ENCODE measurements at regions not wholly inside any gene's neighbourhood (a gene's known extent, or its start where the extent isn't known, plus 50 kb on each side); places are given as distances from the start of the nearest gene placed in this dataset.
"Not testable (repeated sequence)": the region's sequence is repeated elsewhere in the genome, so short reads cannot be mapped to it uniquely, and the experiment has no call there.

- FAIRE-seq (no peak), DNase-seq (ENCODE audit: insufficient read length, low spot score) (no peak)
Measured at GRCh38 chr4:31793907-31794306, 1073.7 kb downstream of the PCDH7 start.

- FAIRE-seq; DNase-seq (ENCODE audit: insufficient read length, low spot score): not testable (repeated sequence)
Measured at GRCh38 chr4:31797052-31797451, 1076.9 kb downstream of the PCDH7 start.

DNA sequence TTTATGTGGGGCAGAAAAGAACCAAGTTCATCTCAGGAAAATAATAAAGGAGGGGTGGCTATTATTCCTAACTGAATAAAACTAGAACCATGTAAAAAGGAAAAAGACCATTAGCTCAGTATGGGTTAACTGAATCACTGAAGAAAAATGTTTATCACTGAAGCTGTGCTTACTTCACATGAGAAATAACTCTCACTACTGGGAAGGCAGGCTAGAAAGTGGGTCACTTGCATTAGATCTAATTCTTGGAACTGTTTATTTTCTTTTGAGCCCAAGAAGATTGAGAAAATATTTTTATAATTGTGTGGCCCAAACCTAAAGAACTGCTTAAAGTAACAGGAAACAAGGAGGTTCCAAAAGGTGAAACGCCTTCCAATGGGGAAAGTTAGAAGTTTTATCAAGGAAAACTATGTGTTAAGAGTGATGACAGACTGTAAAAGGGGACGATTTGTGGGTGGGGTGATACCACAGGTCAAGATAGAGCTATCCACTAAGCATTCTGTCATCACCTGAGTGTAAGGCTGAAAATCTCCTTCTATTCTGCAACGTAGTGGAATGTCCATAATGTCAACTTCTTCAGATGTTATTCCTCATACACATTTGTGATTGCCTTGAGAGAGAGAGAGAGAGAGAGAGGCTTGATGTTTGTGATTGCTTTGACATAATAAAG, 1083.5 kb downstream of the PCDH7 start:
- DNase-seq (ENCODE audit: insufficient read length, low spot score) (no peak), FAIRE-seq (no peak)

DNA sequence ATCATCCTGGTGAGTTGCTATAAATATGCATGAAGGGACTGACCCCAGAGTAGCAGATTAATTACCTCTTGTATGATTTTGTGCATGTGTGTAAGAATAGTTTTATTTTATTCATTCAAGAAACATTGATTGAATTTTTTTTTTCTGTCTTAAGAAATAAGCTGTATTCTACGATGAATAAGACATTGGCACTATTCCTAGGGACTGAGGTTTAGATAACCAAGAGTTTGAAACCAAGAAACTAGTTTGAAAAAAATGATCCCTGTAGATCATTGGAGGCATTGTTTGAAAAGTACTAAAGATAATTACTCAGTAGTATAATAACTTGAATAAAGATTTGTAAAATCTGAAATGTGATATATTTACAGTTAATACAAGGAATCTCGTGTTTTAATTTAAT, 1086.9 kb downstream of the PCDH7 start:
- DNase-seq (ENCODE audit: insufficient read length, low spot score) (no peak), FAIRE-seq (no peak)

GRCh38 chr4:31844350-31844749, 1124.2 kb downstream of the PCDH7 start:
- DNase-seq (ENCODE audit: insufficient read length, low spot score) (no peak), FAIRE-seq (no peak)

DNA sequence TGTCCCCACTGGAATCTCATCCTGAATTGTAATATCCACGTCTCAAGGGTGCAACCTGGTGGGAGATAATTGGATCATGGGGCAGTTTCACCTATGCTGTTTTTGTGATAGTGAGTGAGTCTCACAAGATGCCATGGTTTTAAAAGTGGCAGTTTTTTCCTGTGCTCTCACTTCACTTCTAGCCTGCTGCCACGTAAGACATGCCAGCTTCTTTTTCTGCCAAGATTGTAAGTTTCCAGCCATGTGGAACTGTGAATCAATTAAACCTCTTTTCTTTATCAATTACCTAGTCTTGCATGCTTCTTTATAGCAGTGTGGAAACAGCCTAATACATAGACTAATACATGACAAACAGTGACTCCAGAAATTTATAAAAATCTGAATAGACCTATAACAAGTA, 1131.8 kb downstream of the PCDH7 start:
- DNase-seq (ENCODE audit: insufficient read length, low spot score) (no peak), FAIRE-seq (no peak)

- no peak for DNase-seq (ENCODE audit: insufficient read length, low spot score)
- no peak for FAIRE-seq
Measured at GRCh38 chr4:31877429-31877828, 1157.3 kb downstream of the PCDH7 start.

DNA sequence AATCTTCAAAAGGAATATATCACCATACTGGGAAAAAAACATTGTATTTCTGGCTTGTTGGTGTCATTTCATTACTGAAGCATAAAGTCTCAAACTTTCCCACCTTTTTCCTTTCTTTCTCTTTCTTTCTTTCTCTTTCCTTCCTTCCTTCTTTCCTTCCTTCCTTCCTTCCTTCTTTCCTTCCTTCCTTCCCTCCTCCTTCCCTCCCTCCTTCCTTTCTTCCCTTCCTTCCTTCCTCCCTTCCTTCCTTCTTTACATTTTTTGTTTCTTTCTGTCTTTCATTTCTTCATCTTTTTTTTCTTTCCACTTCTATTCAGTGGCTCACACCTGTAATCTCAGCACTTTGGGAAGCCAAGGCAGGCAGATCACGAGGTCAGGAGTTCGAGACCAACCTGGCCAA, 1160.7 kb downstream of the PCDH7 start:
- FAIRE-seq; DNase-seq (ENCODE audit: insufficient read length, low spot score): not testable (repeated sequence)

- DNase-seq (ENCODE audit: insufficient read length, low spot score) (no peak), FAIRE-seq (no peak)
Measured at GRCh38 chr4:31896349-31896748, 1176.2 kb downstream of the PCDH7 start.

GRCh38 chr4:31905363-31905762, 1185.2 kb downstream of the PCDH7 start:
- FAIRE-seq (no peak), DNase-seq (ENCODE audit: insufficient read length, low spot score) (no peak)

DNA sequence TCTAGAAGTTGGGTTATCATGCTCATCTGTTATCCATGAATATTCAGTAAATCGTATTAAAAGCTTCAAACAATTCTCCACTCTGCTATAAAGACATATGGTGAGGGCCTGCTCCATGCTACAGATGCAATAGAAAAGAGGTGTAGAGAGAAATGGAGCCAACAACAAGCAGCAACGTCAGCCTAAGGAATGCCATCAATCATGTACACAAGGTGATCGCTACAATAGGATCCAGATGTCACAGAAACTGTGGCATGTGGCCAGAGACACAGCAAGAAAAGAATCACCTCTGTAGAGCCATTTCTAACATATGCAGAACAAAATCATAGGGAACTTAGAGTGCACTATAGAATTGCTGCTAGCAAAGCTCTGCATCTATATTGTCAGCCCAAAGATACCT, 1188.1 kb downstream of the PCDH7 start:
- FAIRE-seq (no peak), DNase-seq (ENCODE audit: insufficient read length, low spot score) (no peak)

GRCh38 chr4:31917334-31917733, 1197.2 kb downstream of the PCDH7 start:
- DNase-seq (ENCODE audit: insufficient read length, low spot score) (no peak), FAIRE-seq (no peak)

DNA sequence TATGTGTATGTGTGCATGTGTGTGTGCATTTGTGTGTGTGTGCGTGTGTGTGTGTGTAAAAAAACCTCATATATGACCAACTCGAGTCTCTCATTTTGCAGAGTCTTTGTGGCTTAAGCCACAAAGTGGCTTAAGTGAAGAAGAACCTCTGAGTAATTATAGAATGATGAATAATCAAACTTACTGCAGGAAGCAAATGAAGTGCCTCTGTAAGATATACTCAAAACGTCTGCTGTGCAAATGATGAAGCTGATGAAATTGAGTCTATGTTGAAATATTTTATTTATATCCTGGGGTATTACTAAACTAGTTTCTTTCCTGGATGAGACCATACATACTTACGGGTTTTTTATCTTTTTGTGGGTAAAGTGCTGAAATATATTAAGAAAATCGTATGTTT, 1198.7 kb downstream of the PCDH7 start:
- no peak for FAIRE-seq
- DNase-seq (ENCODE audit: insufficient read length, low spot score), result no peak

DNA sequence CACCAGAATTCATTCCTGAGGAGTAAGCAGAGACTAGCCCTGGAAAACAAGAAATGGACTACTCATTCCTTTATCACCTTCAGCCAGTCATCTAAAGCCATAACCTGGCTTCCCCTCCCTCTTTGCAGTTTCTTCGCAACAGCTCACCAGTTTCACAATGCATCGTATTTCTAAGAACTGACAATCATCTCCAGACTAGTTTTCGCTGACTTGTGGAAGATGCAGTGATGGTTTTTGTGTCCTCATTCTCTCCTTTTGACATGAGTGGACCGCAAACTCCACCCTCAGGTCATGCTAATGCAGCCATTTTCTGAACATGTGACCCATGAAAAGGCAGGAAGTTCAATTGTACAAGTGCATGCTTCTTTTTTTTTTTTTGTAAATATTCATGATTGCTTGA, 1203.5 kb downstream of the PCDH7 start:
- FAIRE-seq (no peak), DNase-seq (ENCODE audit: insufficient read length, low spot score) (no peak)

GRCh38 chr4:31929676-31930345, 1209.6 kb downstream of the PCDH7 start:
- FAIRE-seq, result no peak
- no peak for DNase-seq (ENCODE audit: insufficient read length, low spot score)

GRCh38 chr4:31946456-31946855, 1226.3 kb downstream of the PCDH7 start:
- FAIRE-seq, result no peak
- DNase-seq (ENCODE audit: insufficient read length, low spot score), result no peak

DNA sequence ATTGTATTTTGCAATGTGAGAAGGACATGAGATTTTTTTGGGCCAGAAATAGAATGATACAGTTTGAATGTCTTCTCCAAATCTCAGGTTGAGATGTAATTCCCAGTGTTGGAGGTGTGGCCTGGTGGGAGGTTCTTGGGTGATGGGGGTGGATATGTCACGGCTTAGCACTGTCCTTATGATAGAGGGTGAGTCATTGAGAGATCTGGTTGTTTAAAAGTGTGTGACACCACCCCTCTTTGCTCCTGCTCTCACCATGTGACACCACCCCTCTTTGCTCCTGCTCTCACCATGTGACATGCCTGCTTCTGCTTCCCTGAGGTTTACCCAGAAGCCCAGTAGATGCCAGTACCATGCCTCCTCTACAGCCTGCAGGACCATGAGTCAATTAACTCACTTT, 1226.9 kb downstream of the PCDH7 start:
- FAIRE-seq, result no peak

DNA sequence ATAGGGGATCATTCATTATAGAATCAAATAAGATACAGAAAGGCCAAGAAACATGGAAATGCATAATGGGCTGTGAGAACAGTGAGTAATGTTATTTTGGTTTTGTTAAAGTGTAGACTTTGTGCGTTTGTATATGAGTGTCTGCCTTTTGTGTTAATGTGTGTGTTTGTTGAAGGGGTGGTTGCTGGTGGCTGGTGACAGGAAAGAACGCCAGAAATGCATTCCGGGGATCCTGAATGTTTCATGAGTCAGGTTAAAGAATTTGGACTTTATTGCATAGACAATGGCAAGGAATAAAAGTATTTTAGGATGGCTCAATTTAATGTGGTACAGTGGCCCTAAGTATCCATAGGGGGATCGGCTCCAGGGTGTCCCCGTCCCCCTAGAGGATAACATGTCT, 1228.9 kb downstream of the PCDH7 start:
- FAIRE-seq (no peak), DNase-seq (ENCODE audit: insufficient read length, low spot score) (no peak)

More for the DNA sequence above, 1226.9 kb downstream of the PCDH7 start:
- no peak for DNase-seq (ENCODE audit: insufficient read length, low spot score)

DNA sequence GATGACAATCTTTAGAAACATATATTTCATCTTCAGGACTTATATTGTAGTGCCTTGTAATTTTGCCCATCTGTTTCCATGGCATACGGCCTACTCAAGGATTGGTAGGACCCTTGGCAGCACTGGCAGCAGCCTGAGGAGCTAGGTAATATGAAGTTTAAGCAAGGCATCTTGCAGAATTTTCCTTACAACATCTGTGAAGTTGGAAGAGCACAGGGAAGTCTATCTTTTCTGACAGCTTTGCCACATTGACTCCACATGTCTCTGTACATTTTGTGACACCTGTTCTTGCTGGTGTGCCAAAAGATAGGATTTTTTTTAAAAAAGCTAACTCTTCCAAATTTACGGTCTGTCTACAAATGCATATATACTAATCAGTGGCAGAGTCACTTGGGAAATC, 1235.2 kb downstream of the PCDH7 start:
- DNase-seq (ENCODE audit: insufficient read length, low spot score) (no peak), FAIRE-seq (no peak)

DNA sequence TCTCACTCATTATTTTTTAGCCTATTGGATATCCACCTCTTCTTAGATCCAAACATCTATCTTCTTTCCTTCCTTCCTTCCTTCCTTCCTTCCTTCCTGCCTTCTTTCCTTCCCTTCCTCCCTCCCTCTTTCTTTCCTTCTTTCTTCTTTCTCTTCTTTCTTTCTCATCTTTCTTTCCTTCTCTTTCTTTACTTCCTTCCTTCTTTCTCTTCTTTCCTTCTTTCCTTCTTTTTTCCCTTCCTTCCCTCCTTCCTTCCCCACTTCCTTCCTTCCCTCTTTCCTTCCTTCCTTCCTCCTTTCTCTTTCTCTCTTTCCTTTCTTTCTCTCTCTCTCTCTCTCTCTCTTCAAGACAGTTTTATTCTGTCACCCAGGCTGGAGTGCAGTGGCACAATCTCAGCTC, 1239.8 kb downstream of the PCDH7 start:
- FAIRE-seq (no peak), DNase-seq (ENCODE audit: insufficient read length, low spot score) (no peak)

GRCh38 chr4:31964685-31965084, 1244.5 kb downstream of the PCDH7 start:
- FAIRE-seq (no peak), DNase-seq (ENCODE audit: insufficient read length, low spot score) (no peak)

DNA sequence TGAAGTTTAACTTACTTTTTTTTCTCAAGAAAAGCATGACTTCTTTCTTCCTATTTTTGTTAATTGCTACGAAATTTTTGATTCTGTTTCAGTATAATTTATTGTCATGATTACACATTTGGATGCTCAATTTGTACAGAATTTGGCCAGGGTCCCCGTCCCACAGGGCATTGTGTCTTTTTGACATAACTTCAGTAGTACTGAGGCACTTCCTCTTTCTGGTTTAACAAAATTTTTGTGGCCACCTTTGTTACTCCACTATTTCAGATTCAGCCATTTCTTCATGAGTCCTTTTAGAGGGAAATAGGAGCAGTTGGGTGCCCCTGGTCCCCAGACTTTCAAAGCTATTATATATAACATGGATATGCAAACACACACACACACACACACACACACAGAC, 1248.7 kb downstream of the PCDH7 start:
- FAIRE-seq (no peak), DNase-seq (ENCODE audit: insufficient read length, low spot score) (no peak)

Data from GM19239 (cell line).